ENCODE measurements at regions not wholly inside any gene's neighbourhood (a gene's known extent, or its start where the extent isn't known, plus 50 kb on each side); places are given as distances from the start of the nearest gene placed in this dataset.

DNA sequence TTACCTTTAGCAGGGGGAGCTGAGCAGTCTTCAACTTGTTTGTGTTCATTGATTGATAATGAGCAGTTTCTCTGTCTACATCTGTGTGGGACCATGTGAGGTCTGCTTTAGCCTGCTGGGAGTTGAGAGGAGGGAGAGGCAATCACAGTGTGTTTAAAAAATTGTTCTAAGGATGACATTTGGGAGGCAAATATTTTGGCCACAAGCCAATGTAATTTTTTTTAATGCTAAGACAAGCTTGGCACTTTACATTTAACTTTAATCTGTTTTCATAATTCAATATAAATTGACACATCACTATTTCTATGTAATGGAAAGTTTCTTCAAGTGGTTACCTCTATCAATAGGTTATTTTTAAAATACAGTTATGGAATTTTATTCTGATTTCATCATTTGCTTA is 55.9 kb upstream of the SEMA3A start:
- Mint-ChIP-seq H3K4me3 (no peak overlapping the region), H3K9me3 (peaks cover 2% of the 10 kb centered on the region), H3K27me3 (ENCODE audit: low read depth) (no peaks in the 10 kb centered on the region), H3K27ac (no peak overlapping the region), H3K36me3 (ENCODE audit: low read depth) (peaks cover 1% of the 10 kb centered on the region), H3K4me1 (peaks cover 10% of the 10 kb centered on the region)
- TF ChIP-seq, protein P1, sequence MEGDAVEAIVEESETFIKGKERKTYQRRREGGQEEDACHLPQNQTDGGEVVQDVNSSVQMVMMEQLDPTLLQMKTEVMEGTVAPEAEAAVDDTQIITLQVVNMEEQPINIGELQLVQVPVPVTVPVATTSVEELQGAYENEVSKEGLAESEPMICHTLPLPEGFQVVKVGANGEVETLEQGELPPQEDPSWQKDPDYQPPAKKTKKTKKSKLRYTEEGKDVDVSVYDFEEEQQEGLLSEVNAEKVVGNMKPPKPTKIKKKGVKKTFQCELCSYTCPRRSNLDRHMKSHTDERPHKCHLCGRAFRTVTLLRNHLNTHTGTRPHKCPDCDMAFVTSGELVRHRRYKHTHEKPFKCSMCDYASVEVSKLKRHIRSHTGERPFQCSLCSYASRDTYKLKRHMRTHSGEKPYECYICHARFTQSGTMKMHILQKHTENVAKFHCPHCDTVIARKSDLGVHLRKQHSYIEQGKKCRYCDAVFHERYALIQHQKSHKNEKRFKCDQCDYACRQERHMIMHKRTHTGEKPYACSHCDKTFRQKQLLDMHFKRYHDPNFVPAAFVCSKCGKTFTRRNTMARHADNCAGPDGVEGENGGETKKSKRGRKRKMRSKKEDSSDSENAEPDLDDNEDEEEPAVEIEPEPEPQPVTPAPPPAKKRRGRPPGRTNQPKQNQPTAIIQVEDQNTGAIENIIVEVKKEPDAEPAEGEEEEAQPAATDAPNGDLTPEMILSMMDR (IDR thresholded peaks at IDR 0.05; ENCODE audit: unreplicated experiment in 3 of 3): no peak

DNA sequence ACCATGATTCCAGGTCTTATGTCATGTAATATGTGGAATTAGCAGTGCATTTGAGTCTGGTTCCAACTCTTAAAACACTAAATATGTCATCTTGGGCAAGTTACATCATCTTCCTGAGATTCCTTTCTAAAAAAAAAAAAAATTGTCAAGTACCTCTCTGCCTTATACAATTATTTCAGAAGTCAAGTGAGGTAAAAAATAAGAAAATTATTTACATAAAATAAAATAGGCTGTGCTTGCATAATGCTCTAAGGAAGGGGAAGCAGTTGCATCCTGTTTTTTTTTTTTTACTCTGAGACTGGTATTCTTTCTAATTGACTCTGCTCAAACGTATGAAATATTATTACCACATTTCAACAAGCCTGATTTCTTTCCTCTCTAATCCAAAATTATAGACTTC is 55.1 kb upstream of the SEMA3A start:
- no peak overlapping the region for H3K27ac Mint-ChIP-seq
- no peaks in the 10 kb centered on the region for H3K27me3 Mint-ChIP-seq (ENCODE audit: low read depth)
- H3K9me3 Mint-ChIP-seq: peaks cover 10% of the 10 kb centered on the region
- H3K36me3 Mint-ChIP-seq (ENCODE audit: low read depth): peaks cover 9% of the 10 kb centered on the region
- TF ChIP-seq, protein P1 (IDR thresholded peaks at IDR 0.05; ENCODE audit: unreplicated experiment in 3 of 3): no peak
- H3K4me3 Mint-ChIP-seq: no peak overlapping the region
- peaks cover 7% of the 10 kb centered on the region for H3K4me1 Mint-ChIP-seq

DNA sequence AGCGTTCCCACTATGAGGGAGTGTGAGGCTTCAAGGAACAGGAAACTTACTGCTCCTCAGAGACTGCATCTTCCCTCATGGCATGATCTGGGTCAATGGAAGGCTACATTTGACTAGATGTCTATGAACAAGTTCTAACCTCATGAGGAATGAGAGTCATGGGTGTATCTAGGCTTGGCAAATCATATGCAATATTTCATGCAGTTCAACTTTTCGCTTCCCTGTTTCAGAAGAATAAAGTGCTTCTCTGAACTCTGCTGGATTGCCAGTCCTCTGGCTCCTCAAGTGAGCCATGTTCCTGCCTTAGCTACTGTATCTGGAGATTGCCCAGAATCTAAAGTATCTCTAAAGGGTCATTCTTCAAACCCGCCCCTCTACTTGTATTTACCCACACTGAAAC is 54.3 kb upstream of the SEMA3A start:
- no peaks in the 10 kb centered on the region for H3K27me3 Mint-ChIP-seq (ENCODE audit: low read depth)
- peaks cover 16% of the 10 kb centered on the region for H3K9me3 Mint-ChIP-seq

DNA sequence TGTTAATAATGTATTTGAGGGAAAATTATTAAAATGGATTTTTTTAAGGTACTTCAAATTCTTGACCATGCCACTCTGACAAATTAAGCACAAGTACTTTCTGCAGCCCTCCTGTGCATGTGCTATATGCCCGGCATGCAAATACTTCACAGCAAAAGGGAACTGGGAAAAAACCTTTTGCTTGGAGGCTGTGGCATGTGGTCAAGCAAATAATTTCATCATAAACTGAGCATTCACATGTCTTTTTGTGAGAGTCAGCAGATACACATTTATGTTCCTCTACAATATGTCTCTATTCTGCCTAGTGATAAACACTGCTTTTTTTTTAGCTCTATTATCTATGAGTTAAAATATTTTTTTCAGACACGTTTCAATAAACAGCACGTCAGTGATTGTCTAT is 53.7 kb upstream of the SEMA3A start:
- Mint-ChIP-seq H3K4me1 (peaks cover 7% of the 10 kb centered on the region), H3K36me3 (ENCODE audit: low read depth) (peaks cover 9% of the 10 kb centered on the region), H3K27ac (peak overlapping the region in 1 of 3 experiments; percentile 24), H3K9me3 (peaks cover 21% of the 10 kb centered on the region), H3K27me3 (ENCODE audit: low read depth) (no peaks in the 10 kb centered on the region), H3K4me3 (no peak overlapping the region)
- TF ChIP-seq, protein P1 (IDR thresholded peaks at IDR 0.05; ENCODE audit: unreplicated experiment in 3 of 3): no peak

More for the DNA sequence above, 54.3 kb upstream of the SEMA3A start:
- Mint-ChIP-seq H3K4me3 (no peak overlapping the region), H3K4me1 (peaks cover 7% of the 10 kb centered on the region), H3K36me3 (ENCODE audit: low read depth) (peaks cover 9% of the 10 kb centered on the region), H3K27ac (peak overlapping the region in 2 of 3 experiments; percentile 10 to 24)
- TF ChIP-seq, protein P1 (IDR thresholded peaks at IDR 0.05; ENCODE audit: unreplicated experiment in 3 of 3): no peak

DNA sequence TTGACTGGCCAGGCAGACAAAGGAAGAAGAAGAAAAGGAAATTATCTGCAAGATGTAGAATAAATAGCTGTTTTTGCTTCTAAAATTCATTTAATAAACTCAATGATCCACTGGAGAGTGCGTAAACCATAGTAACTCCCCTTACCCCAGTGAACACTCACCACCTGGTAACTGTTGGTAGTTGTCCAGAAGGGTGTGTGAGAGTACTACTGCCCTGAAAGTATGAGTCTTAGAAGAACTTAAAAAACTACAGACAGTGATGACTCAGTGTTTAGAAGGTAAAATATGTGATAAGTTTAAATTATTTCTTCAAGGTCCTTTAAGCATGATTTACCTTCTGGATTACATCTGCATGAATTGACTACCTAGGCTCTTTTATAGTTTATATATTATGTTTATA is 53.0 kb upstream of the SEMA3A start:
- TF ChIP-seq, protein P1 (IDR thresholded peaks at IDR 0.05; ENCODE audit: unreplicated experiment in 3 of 3): no peak
- Mint-ChIP-seq H3K27ac (no peak overlapping the region), H3K36me3 (ENCODE audit: low read depth) (peaks cover 13% of the 10 kb centered on the region), H3K9me3 (peaks cover 28% of the 10 kb centered on the region), H3K4me1 (peaks cover 7% of the 10 kb centered on the region), H3K4me3 (no peak overlapping the region), H3K27me3 (ENCODE audit: low read depth) (no peaks in the 10 kb centered on the region)

DNA sequence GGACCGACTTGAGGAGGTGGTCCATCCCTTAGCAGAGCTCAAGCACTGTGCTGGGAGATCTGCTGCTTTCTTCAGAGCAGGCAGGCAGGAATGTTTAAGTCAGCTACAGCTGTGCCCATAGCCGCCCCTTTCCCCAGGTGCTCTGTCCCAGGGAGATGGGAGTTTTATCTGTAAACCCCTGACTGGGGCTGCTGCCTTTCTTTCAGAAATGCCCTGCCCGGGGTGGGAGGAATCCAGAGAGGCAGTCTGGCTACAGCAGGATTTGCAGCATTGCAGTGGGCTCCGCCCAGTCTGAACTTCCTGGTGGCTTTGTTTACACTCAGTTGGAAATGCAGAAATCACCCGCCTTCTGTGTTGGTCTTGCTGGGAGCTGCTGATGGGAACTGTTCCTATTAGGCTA is 51.2 kb upstream of the SEMA3A start:
- Mint-ChIP-seq H3K9me3 (peaks cover 44% of the 10 kb centered on the region), H3K4me1 (peaks cover 7% of the 10 kb centered on the region), H3K27ac (no peak overlapping the region), H3K36me3 (ENCODE audit: low read depth) (peaks cover 17% of the 10 kb centered on the region), H3K4me3 (no peak overlapping the region), H3K27me3 (ENCODE audit: low read depth) (no peaks in the 10 kb centered on the region)
- TF ChIP-seq, protein P1 (IDR thresholded peaks at IDR 0.05; ENCODE audit: unreplicated experiment in 3 of 3): no peak

All from nephron (organoid).